ENCODE measurements at regions not wholly inside any gene's neighbourhood (a gene's known extent, or its start where the extent isn't known, plus 50 kb on each side); places are given as distances from the start of the nearest gene placed in this dataset.

- H3K79me2 ChIP-seq (ENCODE audit: control insufficient read depth, insufficient read depth, low read length, poor library complexity), result no peaks in the 10 kb centered on the region
- no peak overlapping the region for H3K23ac ChIP-seq (ENCODE audit: low read length)
- H3K27ac ChIP-seq (ENCODE audit: low read depth, low read length), result no peak overlapping the region
- H3K4me3 ChIP-seq (ENCODE audit: low read depth, low read length), result no peak overlapping the region
- H3K36me3 ChIP-seq (ENCODE audit: control insufficient read depth in 1 of 2, insufficient read depth in 2 of 2, low read length in 2 of 2), result no peaks in the 10 kb centered on the region
- H3K4ac ChIP-seq (ENCODE audit: low read depth, low read length), result no peak overlapping the region
- H3K79me1 ChIP-seq (ENCODE audit: low read length), result no peaks in the 10 kb centered on the region
- no peaks in the 10 kb centered on the region for H3K9me3 ChIP-seq (ENCODE audit: insufficient read depth, low read depth, low read length)
- no peak for DNase-seq
- no peaks in the 10 kb centered on the region for H3K4me1 ChIP-seq (ENCODE audit: control insufficient read depth in 1 of 2, insufficient read depth in 2 of 2, low read length in 2 of 2)
- no peak overlapping the region for H2BK5ac ChIP-seq (ENCODE audit: low read depth, low read length, poor library complexity)
- no peak overlapping the region for H3K4me2 ChIP-seq (ENCODE audit: low read length)
- H3K9ac ChIP-seq (ENCODE audit: low read length), result no peak overlapping the region
- no peak overlapping the region for H2BK12ac ChIP-seq (ENCODE audit: low read length)
- no CpG with 5 or more reads among the region's 1 CpG for WGBS (ENCODE audit: extremely low coverage, insufficient coverage, insufficient read length)
- H3K27me3 ChIP-seq (ENCODE audit: insufficient read depth, low read length), result no peaks in the 10 kb centered on the region
- no peak overlapping the region for H2AFZ ChIP-seq (ENCODE audit: insufficient read depth, low read length, poor library complexity)
- no peak overlapping the region for H4K91ac ChIP-seq (ENCODE audit: low read depth, low read length)
- no peak overlapping the region for H4K8ac ChIP-seq (ENCODE audit: low read depth, low read length)
- no peak overlapping the region for H2BK120ac ChIP-seq (ENCODE audit: insufficient read depth, low read length, poor library complexity)
- no peak overlapping the region for H3K18ac ChIP-seq (ENCODE audit: low read length)
- no peak overlapping the region for H4K12ac ChIP-seq (ENCODE audit: low read depth, low read length)
- no peak overlapping the region for H2AK5ac ChIP-seq (ENCODE audit: low read length)
- no peak overlapping the region for H3K14ac ChIP-seq (ENCODE audit: low read length)
Observed at GRCh38 chr18:22663378-22663777, 245.7 kb upstream of the CTAGE1 start.

- Histone ChIP-seq H3K9me3 (ENCODE audit: insufficient read depth, low read depth, low read length) (no peaks in the 10 kb centered on the region), H3K18ac (ENCODE audit: low read length) (no peak overlapping the region), H4K8ac (ENCODE audit: low read depth, low read length) (no peak overlapping the region), H3K4me3 (ENCODE audit: low read depth, low read length) (no peak overlapping the region), H3K4me1 (ENCODE audit: control insufficient read depth in 1 of 2, insufficient read depth in 2 of 2, low read length in 2 of 2) (no peaks in the 10 kb centered on the region), H2BK5ac (ENCODE audit: low read depth, low read length, poor library complexity) (no peak overlapping the region), H4K91ac (ENCODE audit: low read depth, low read length) (no peak overlapping the region), H3K9ac (ENCODE audit: low read length) (no peak overlapping the region), H4K12ac (ENCODE audit: low read depth, low read length) (no peak overlapping the region), H3K23ac (ENCODE audit: low read length) (no peak overlapping the region), H3K79me2 (ENCODE audit: control insufficient read depth, insufficient read depth, low read length, poor library complexity) (no peaks in the 10 kb centered on the region), H2AFZ (ENCODE audit: insufficient read depth, low read length, poor library complexity) (no peak overlapping the region), H2BK120ac (ENCODE audit: insufficient read depth, low read length, poor library complexity) (no peak overlapping the region), H2BK12ac (ENCODE audit: low read length) (no peak overlapping the region), H3K27ac (ENCODE audit: low read depth, low read length) (no peak overlapping the region), H2AK5ac (ENCODE audit: low read length) (no peak overlapping the region), H3K14ac (ENCODE audit: low read length) (no peak overlapping the region), H3K79me1 (ENCODE audit: low read length) (no peaks in the 10 kb centered on the region), H3K27me3 (ENCODE audit: insufficient read depth, low read length) (no peaks in the 10 kb centered on the region), H3K4me2 (ENCODE audit: low read length) (no peak overlapping the region), H3K36me3 (ENCODE audit: control insufficient read depth in 1 of 2, insufficient read depth in 2 of 2, low read length in 2 of 2) (no peaks in the 10 kb centered on the region), H3K4ac (ENCODE audit: low read depth, low read length) (no peak overlapping the region)
- no CpG with 5 or more reads among the region's 4 CpGs for WGBS (ENCODE audit: extremely low coverage, insufficient coverage, insufficient read length)
- DNase-seq, result peak in 1 of 2 donors; percentile 57
Observed at GRCh38 chr18:22666411-22666940, 248.8 kb upstream of the CTAGE1 start.

GRCh38 chr18:22667156-22667555, 249.4 kb upstream of the CTAGE1 start:
- H3K36me3 ChIP-seq (ENCODE audit: control insufficient read depth in 1 of 2, insufficient read depth in 2 of 2, low read length in 2 of 2), result no peaks in the 10 kb centered on the region
- no peak overlapping the region for H4K8ac ChIP-seq (ENCODE audit: low read depth, low read length)
- H3K27ac ChIP-seq (ENCODE audit: low read depth, low read length), result no peak overlapping the region
- H3K4me2 ChIP-seq (ENCODE audit: low read length), result no peak overlapping the region
- no peak overlapping the region for H3K18ac ChIP-seq (ENCODE audit: low read length)
- H3K27me3 ChIP-seq (ENCODE audit: insufficient read depth, low read length), result no peaks in the 10 kb centered on the region
- no peak overlapping the region for H3K4ac ChIP-seq (ENCODE audit: low read depth, low read length)
- H3K79me2 ChIP-seq (ENCODE audit: control insufficient read depth, insufficient read depth, low read length, poor library complexity), result no peaks in the 10 kb centered on the region
- no peak overlapping the region for H3K14ac ChIP-seq (ENCODE audit: low read length)
- H2BK5ac ChIP-seq (ENCODE audit: low read depth, low read length, poor library complexity), result no peak overlapping the region
- no peak overlapping the region for H3K4me3 ChIP-seq (ENCODE audit: low read depth, low read length)
- H3K9me3 ChIP-seq (ENCODE audit: insufficient read depth, low read depth, low read length), result no peaks in the 10 kb centered on the region
- DNase-seq, result no peak
- no peak overlapping the region for H4K91ac ChIP-seq (ENCODE audit: low read depth, low read length)
- H3K23ac ChIP-seq (ENCODE audit: low read length), result no peak overlapping the region
- H4K12ac ChIP-seq (ENCODE audit: low read depth, low read length), result no peak overlapping the region
- no peak overlapping the region for H3K9ac ChIP-seq (ENCODE audit: low read length)
- H3K4me1 ChIP-seq (ENCODE audit: control insufficient read depth in 1 of 2, insufficient read depth in 2 of 2, low read length in 2 of 2), result no peaks in the 10 kb centered on the region
- H2AK5ac ChIP-seq (ENCODE audit: low read length), result no peak overlapping the region
- WGBS (ENCODE audit: extremely low coverage, insufficient coverage, insufficient read length), result no CpG with 5 or more reads among the region's 4 CpGs
- H3K79me1 ChIP-seq (ENCODE audit: low read length), result no peaks in the 10 kb centered on the region
- no peak overlapping the region for H2BK120ac ChIP-seq (ENCODE audit: insufficient read depth, low read length, poor library complexity)
- no peak overlapping the region for H2BK12ac ChIP-seq (ENCODE audit: low read length)
- H2AFZ ChIP-seq (ENCODE audit: insufficient read depth, low read length, poor library complexity), result no peak overlapping the region

GRCh38 chr18:22667616-22668422, 250.1 kb upstream of the CTAGE1 start:
- Histone ChIP-seq H2AK5ac (ENCODE audit: low read length) (no peak overlapping the region), H3K4me3 (ENCODE audit: low read depth, low read length) (no peak overlapping the region), H4K8ac (ENCODE audit: low read depth, low read length) (no peak overlapping the region), H2BK12ac (ENCODE audit: low read length) (no peak overlapping the region), H3K14ac (ENCODE audit: low read length) (no peak overlapping the region), H3K36me3 (ENCODE audit: control insufficient read depth in 1 of 2, insufficient read depth in 2 of 2, low read length in 2 of 2) (no peaks in the 10 kb centered on the region), H3K23ac (ENCODE audit: low read length) (no peak overlapping the region), H3K9ac (ENCODE audit: low read length) (no peak overlapping the region), H2AFZ (ENCODE audit: insufficient read depth, low read length, poor library complexity) (no peak overlapping the region), H3K79me1 (ENCODE audit: low read length) (no peaks in the 10 kb centered on the region), H4K91ac (ENCODE audit: low read depth, low read length) (no peak overlapping the region), H2BK120ac (ENCODE audit: insufficient read depth, low read length, poor library complexity) (no peak overlapping the region), H2BK5ac (ENCODE audit: low read depth, low read length, poor library complexity) (no peak overlapping the region), H4K12ac (ENCODE audit: low read depth, low read length) (no peak overlapping the region), H3K4me2 (ENCODE audit: low read length) (no peak overlapping the region), H3K27ac (ENCODE audit: low read depth, low read length) (no peak overlapping the region), H3K9me3 (ENCODE audit: insufficient read depth, low read depth, low read length) (no peaks in the 10 kb centered on the region), H3K79me2 (ENCODE audit: control insufficient read depth, insufficient read depth, low read length, poor library complexity) (no peaks in the 10 kb centered on the region), H3K4me1 (ENCODE audit: control insufficient read depth in 1 of 2, insufficient read depth in 2 of 2, low read length in 2 of 2) (no peaks in the 10 kb centered on the region), H3K4ac (ENCODE audit: low read depth, low read length) (no peak overlapping the region), H3K27me3 (ENCODE audit: insufficient read depth, low read length) (no peaks in the 10 kb centered on the region), H3K18ac (ENCODE audit: low read length) (no peak overlapping the region)
- peak in 1 of 2 donors; percentile 25 for DNase-seq
- no CpG with 5 or more reads among the region's 8 CpGs for WGBS (ENCODE audit: extremely low coverage, insufficient coverage, insufficient read length)

Data from trophoblast cell (in vitro differentiated cells and primary cell).